HG02981 (cell line): ENCODE measurements at regions not wholly inside any gene's neighbourhood (a gene's known extent, or its start where the extent isn't known, plus 50 kb on each side); places are given as distances from the start of the nearest gene placed in this dataset.

Experiments
- ATAC-seq: cut with Tn5 transposase; IDR thresholded peaks from one replicate; pipeline ENCODE4 v1.9.1; 2021; ENCODE audit warnings: mild to moderate bottlenecking, moderate library complexity; ENCODE audit not compliant: unreplicated experiment

GRCh38 chr20:16175322-16175961, 397.8 kb downstream of the KIF16B start:
- peak; percentile 65 for ATAC-seq

- no peak for ATAC-seq
Measured at GRCh38 chr20:16174311-16174710, 398.9 kb downstream of the KIF16B start.

- no peak for ATAC-seq
Measured at GRCh38 chr20:16173044-16173443, 400.2 kb downstream of the KIF16B start.

DNA sequence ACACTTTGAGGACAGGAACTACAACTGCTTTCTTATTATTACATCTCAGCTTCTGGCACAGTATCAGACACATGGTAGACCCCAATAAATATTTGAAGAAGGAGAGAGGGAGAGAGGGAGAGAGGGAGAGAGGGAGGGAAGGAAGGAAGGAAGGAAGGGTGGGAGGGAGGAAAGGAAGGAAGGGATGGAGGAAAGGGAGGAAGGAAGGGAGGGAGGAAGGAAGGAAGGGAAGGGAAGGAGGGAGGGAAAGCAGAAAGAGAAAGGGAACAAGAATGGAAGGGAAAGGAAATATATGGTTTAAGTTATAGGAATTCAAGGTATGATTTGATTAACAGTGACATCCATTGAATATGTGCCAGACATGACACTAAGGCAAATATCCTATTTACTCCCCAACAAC, 402.1 kb downstream of the KIF16B start:
- no peak for ATAC-seq

DNA sequence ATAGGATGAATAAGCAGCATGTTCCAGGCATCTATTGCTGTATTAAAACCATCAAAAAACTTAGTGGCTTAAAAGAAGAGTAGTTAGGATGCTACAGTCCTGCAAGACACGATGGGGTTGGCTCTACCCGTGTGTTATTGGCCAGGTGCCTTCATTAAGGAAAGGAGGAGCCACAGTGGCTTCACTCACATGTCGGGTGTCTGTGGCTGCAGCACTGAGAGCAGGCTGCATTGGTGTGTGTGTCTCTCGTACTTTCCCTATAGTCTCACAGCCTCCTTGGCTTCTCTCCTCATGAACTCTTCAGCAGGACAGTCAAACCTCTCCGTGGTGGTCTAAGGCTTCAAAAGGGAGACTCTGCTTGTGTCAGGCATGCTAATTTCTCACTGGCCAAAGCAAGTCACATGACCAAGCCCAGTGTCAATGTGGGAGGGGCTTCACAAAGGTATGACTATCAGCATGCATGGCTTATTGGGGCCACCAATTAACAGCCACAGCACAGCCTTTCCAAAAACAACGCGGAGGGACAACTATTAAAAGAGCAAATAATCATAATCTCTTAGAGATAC, 402.8 kb downstream of the KIF16B start:
- no peak for ATAC-seq

- no peak for ATAC-seq
Measured at GRCh38 chr20:16167423-16168130, 405.7 kb downstream of the KIF16B start.

DNA sequence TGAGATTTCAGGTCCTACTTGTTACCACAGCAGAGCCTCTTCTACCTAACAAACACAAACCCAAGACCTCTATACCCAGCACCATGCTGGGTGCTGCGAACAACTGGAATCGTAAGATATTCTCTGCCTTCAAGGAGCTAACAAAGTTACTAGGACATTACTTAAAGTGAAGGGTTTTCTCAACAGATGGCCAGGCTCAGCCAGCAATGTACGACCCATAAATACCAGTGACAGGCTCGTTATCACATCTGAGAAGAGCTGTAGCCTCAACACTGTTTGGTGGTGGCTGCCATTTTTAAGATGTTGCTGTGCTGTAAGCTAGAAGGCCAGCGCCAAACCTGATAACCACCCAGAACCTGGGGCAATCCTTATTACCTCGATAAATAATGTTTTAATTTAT, 406.5 kb downstream of the KIF16B start:
- no peak for ATAC-seq

- ATAC-seq = peak; percentile 63
Measured at GRCh38 chr20:16158976-16159286, 414.3 kb downstream of the KIF16B start.

- ATAC-seq = peak; percentile 78
Measured at GRCh38 chr20:16158090-16158975, 414.9 kb downstream of the KIF16B start.

DNA sequence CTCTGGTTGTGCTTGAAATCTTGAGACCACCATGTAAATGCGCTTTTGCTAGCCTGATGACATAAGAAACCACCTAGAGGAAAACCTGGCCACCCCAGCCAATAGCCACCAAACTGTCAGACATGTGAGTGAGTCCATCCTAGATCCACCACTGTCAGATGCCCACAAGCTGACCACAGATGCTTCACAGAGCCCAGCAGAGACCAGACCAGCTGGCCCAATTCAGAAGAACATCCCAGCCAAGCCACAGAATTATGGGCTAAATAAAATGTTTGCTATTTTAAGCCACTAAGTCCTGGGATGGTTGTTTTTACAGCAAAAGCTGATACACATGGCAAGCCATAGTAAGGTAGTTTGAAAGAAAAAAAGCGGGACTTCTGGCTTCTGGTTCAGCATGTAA, 425.3 kb downstream of the KIF16B start:
- no peak for ATAC-seq

- no peak for ATAC-seq
Measured at GRCh38 chr20:16147216-16147615, 426.0 kb downstream of the KIF16B start.

DNA sequence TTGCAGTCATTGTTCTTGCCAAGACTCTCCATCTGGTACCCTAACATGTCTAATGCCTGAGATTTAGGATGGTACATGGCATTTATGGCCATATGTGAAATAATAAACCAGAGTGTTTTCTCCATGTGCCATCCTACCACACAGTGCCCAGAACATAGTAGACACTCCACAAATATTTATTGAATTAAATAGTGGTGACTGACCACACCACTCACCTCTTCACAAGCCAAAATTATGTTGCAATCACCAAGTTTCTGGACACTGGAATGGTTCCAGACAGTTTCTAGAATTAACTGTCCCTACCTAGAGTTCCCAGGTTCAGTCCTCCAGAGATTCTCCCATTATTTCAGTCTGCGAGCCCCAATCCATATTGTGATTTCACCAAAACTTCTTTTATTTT, 427.3 kb downstream of the KIF16B start:
- ATAC-seq = no peak

- no peak for ATAC-seq
Measured at GRCh38 chr20:16143596-16143995, 429.7 kb downstream of the KIF16B start.

GRCh38 chr20:16135630-16136029, 437.6 kb downstream of the KIF16B start:
- ATAC-seq = no peak

DNA sequence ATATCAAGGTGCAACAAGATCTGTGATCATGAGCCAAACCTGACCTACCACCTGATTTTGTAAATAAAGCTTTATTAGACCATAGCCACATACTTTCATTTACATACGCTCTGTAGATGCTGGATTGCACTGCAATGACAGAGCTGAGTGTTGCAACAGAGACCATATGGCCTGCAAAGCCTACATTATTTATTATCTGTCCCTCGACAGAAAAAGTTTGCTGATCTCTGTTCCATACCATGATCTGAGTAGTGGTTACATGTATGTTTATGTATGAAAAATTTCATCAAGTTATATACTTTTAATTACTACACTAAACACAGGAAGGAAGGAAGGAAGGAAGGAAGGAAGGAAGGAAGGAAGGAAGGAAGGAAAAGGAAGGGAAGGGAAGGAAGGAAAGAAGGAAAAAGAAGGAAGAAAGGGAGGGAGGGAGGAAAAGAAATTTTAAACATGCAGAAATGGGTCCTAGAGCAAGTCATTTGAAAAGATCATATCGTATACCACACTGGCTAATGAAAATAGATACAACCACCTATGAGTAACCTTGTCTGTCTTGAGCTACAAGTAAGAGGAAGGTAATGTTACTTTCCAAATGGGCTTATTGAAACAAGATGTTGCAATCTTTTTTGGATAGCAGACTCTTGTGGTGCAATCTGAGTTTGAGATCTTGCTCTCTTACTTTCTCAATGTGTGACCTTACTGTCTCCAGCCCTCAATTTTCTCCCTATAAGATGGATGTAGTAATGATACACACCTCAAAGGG, 441.0 kb downstream of the KIF16B start:
- ATAC-seq = no peak

DNA sequence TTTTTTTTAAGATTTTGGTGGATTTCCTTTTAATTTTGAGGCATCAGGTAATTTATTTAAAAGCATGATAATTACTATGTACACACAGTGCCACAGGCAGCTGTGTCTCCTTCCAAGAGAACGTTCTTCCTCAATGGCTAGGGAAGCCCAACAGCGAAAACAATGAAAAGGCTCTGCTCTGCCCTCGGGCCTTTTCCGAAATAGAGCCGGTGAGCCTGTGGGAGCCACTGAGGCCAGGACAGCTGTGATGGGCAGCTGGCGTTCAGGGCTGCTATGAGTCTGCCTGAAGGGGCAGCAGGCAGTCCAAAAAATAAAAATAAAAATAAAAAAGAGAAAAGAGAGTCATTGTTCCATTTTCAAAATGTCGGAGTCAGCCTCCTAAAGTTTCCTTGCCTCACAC, 443.8 kb downstream of the KIF16B start:
- no peak for ATAC-seq

GRCh38 chr20:16128538-16129106, 444.6 kb downstream of the KIF16B start:
- no peak for ATAC-seq

DNA sequence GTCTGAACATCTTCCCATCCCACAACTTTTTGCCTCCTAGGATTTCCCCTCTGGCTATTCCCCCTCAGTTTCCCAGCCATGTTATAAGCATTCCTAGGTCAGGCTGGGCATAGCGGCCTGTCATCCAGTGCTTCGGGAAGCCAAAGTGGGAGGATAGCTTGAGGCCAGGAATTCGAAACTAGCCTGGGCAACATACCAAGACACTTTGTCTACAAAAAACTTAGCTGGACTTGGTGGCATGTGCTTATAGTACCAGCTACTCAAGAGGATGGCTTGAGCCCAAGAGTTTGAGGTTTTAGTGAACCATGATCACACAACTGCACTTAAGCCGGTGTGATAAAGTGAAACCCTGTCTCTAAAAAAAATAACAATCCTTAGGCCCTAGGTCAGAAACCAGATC, 447.4 kb downstream of the KIF16B start:
- no peak for ATAC-seq

GRCh38 chr20:16124911-16125776, 448.1 kb downstream of the KIF16B start:
- ATAC-seq = no peak

DNA sequence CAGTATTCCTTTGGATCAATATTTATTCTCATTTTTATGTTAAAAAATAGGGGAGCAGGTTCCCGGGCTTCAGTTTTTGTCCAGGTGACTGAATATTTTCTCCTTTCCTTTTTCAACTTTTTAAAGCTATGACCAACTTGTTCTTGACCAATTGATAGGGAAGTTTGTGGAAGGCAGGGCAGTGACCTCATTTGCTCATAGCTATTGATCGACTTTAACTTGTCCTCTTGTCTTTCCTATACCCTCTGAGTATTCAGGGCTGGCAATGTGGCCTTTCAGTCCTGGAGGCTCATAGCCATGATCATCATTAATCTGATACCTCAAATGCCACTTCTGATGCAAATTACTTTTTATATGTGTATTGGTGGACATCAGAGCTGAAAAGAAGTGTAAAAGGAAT, 448.8 kb downstream of the KIF16B start:
- ATAC-seq = no peak
